ENCODE measurements at regions not wholly inside any gene's neighbourhood (a gene's known extent, or its start where the extent isn't known, plus 50 kb on each side); places are given as distances from the start of the nearest gene placed in this dataset.

- Histone ChIP-seq H4K20me1 (ENCODE audit: control insufficient read depth, insufficient read depth, insufficient read length) (no peaks in the 10 kb centered on the region), H2BK120ac (ENCODE audit: low read depth, low read length, poor library complexity, severe bottlenecking) (no peak overlapping the region), H4K91ac (ENCODE audit: insufficient read length, low read depth, low read length) (no peak overlapping the region), H3K4ac (ENCODE audit: low read depth, low read length) (no peak overlapping the region), H2AFZ (ENCODE audit: low read length) (no peak overlapping the region), H2BK20ac (ENCODE audit: low read depth, low read length, poor library complexity, severe bottlenecking) (no peak overlapping the region), H3K79me1 (ENCODE audit: insufficient read depth, low read depth, low read length, poor library complexity, severe bottlenecking) (no peaks in the 10 kb centered on the region), H2AK5ac (ENCODE audit: insufficient read length, low read length) (no peak overlapping the region), H3K79me2 (ENCODE audit: insufficient read depth, low read length) (no peaks in the 10 kb centered on the region), H3K9me3 (ENCODE audit: control insufficient read depth, low read depth, low read length) (no peaks in the 10 kb centered on the region), H4K8ac (replicated peaks; ENCODE audit: insufficient read length, low read depth, low read length) (no peak overlapping the region), H3K4me1 (ENCODE audit: insufficient read depth, low read length) (no peaks in the 10 kb centered on the region; the same call in 1 of the 2 replicates), H3T11ph (ENCODE audit: low read length) (no peak overlapping the region), H2BK5ac (ENCODE audit: insufficient read length, low read length) (no peak overlapping the region), H4K5ac (ENCODE audit: insufficient read length, low read depth, low read length) (no peak overlapping the region), H3K56ac (ENCODE audit: insufficient read length, low read depth, low read length) (no peak overlapping the region), H2BK12ac (ENCODE audit: insufficient read length, low read depth, low read length) (no peak overlapping the region), H3K18ac (ENCODE audit: insufficient read length, low read depth, low read length) (no peak overlapping the region), H2BK15ac (ENCODE audit: low read depth, low read length) (no peak overlapping the region), H3K23ac (ENCODE audit: insufficient read length, low read depth, low read length) (no peak overlapping the region), H3K9ac (ENCODE audit: extremely low read depth, insufficient read length, low read length) (no peak overlapping the region), H3K27me3 (ENCODE audit: insufficient read depth, low read length) (no peaks in the 10 kb centered on the region), H3K4me2 (ENCODE audit: insufficient read depth, insufficient read length, low read length) (no peak overlapping the region), H3K27ac (ENCODE audit: insufficient read length, low read depth, low read length) (no peak overlapping the region), H3K14ac (ENCODE audit: insufficient read depth, low read length) (no peak overlapping the region), H3K23me2 (ENCODE audit: insufficient read length, low read depth, low read length, poor library complexity, severe bottlenecking) (no peaks in the 10 kb centered on the region)
- peak overlapping the region in 1 of 3 experiments; percentile 8; a peak in 1 of 7 replicates for H3K27ac Mint-ChIP-seq
- TF ChIP-seq CTCF (conservative IDR thresholded peaks at IDR 0.05) = no peak
- peaks cover 13 to 22% of the 10 kb centered on the region in 2 experiments for H3K4me1 Mint-ChIP-seq
- no CpG with 5 or more reads among the region's 7 CpGs for WGBS (ENCODE audit: extremely low coverage, insufficient read length, low lambda C conversion rate)
- H3K36me3 Mint-ChIP-seq (ENCODE audit: insufficient read depth in 1 of 3, low read depth in 3 of 3) = no peaks in the 10 kb centered on the region
- H3K27me3 Mint-ChIP-seq (ENCODE audit: low read depth) = no peaks in the 10 kb centered on the region
- DNase-seq = no peak
- no peak overlapping the region for H3K4me3 Mint-ChIP-seq
- no peaks in the 10 kb centered on the region for H3K9me3 Mint-ChIP-seq
Measured at GRCh38 chr11:88420165-88420791, 82.7 kb upstream of the CTSC start.
